ENCODE measurements at regions not wholly inside any gene's neighbourhood (a gene's known extent, or its start where the extent isn't known, plus 50 kb on each side); places are given as distances from the start of the nearest gene placed in this dataset.

GRCh38 chr15:37483779-37484178 lies 383.4 kb upstream of the MEIS2 start:
- no peak for DNase-seq (ENCODE audit: low spot score)

DNA sequence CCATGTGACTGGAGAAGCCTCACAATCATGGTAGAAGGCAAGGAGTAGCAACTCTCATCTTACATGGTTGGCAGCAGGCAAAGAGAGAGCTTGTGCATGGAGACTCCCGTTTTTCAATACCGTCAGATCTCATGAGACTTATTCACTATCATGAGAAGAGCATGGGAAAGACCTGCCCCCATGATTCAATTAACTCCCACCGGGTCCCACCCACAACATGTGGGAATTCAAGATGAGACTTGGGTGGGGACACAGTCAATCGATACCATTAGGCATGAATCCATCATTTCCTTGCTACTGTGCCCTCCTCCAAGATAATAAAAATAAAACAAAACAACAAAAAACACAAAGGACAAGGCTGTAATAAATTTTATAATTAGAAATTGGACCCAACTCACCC lies 384.7 kb upstream of the MEIS2 start:
- H3K4me3 Mint-ChIP-seq (ENCODE audit: unreplicated experiment): no peak overlapping the region
- no peaks in the 10 kb centered on the region for H3K36me3 Mint-ChIP-seq (ENCODE audit: low read depth)
- peaks cover 7% of the 10 kb centered on the region for H3K27me3 Mint-ChIP-seq (ENCODE audit: low read depth)
- no peak for DNase-seq (ENCODE audit: low spot score)
- no peak for TF ChIP-seq CTCF (IDR thresholded peaks at IDR 0.05)
- no peaks in the 10 kb centered on the region for H3K4me1 Mint-ChIP-seq (ENCODE audit: low read depth)
- no peaks in the 10 kb centered on the region for H3K9me3 Mint-ChIP-seq (ENCODE audit: low read depth)
- H3K27ac Mint-ChIP-seq (ENCODE audit: unreplicated experiment): no peak overlapping the region

More at GRCh38 chr15:37483779-37484178, 383.4 kb upstream of the MEIS2 start:
- no peaks in the 10 kb centered on the region for H3K36me3 Mint-ChIP-seq (ENCODE audit: low read depth)
- H3K9me3 Mint-ChIP-seq (ENCODE audit: low read depth): no peaks in the 10 kb centered on the region
- peaks cover 3% of the 10 kb centered on the region for H3K27me3 Mint-ChIP-seq (ENCODE audit: low read depth)
- no peak overlapping the region for H3K27ac Mint-ChIP-seq (ENCODE audit: unreplicated experiment)
- H3K4me1 Mint-ChIP-seq (ENCODE audit: low read depth): no peaks in the 10 kb centered on the region
- H3K4me3 Mint-ChIP-seq (ENCODE audit: unreplicated experiment): no peak overlapping the region
- TF ChIP-seq CTCF (IDR thresholded peaks at IDR 0.05): no peak

DNA sequence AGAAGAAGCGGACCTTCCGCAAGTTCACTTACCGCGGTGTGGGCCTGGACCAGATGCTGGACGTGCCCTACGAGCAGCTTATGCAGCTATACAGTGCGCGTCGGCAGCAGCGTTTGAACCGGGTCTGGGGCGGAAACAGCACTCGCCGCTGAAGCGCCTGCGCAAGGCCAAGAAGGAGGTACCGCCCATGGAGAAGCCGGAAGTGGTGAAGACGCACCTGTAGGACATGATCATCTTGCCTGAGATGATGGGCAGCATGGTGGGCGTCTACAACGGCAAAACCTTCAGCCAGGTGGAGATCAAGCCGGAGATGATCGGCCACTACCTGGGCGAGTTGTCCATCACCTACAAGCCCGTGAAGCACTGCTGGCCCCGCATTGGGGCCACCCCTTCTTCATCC lies 390.4 kb upstream of the MEIS2 start:
- no peak for DNase-seq (ENCODE audit: low spot score)
- Mint-ChIP-seq H3K36me3 (ENCODE audit: low read depth) (no peaks in the 10 kb centered on the region), H3K27me3 (ENCODE audit: low read depth) (peaks cover 4% of the 10 kb centered on the region), H3K9me3 (ENCODE audit: low read depth) (no peaks in the 10 kb centered on the region), H3K27ac (ENCODE audit: unreplicated experiment) (no peak overlapping the region), H3K4me1 (ENCODE audit: low read depth) (no peaks in the 10 kb centered on the region), H3K4me3 (ENCODE audit: unreplicated experiment) (no peak overlapping the region)
- no peak for TF ChIP-seq CTCF (IDR thresholded peaks at IDR 0.05)

GRCh38 chr15:37516621-37517020 lies 416.3 kb upstream of the MEIS2 start:
- Mint-ChIP-seq H3K27me3 (ENCODE audit: low read depth) (peaks cover 7% of the 10 kb centered on the region), H3K4me1 (ENCODE audit: low read depth) (no peaks in the 10 kb centered on the region), H3K27ac (ENCODE audit: unreplicated experiment) (no peak overlapping the region), H3K4me3 (ENCODE audit: unreplicated experiment) (no peak overlapping the region), H3K36me3 (ENCODE audit: low read depth) (no peaks in the 10 kb centered on the region), H3K9me3 (ENCODE audit: low read depth) (no peaks in the 10 kb centered on the region)
- no peak for TF ChIP-seq CTCF (IDR thresholded peaks at IDR 0.05)
- DNase-seq (ENCODE audit: low spot score): no peak

- H3K27me3 Mint-ChIP-seq (ENCODE audit: low read depth): peaks cover 7% of the 10 kb centered on the region
- no peak overlapping the region for H3K27ac Mint-ChIP-seq (ENCODE audit: unreplicated experiment)
- DNase-seq (ENCODE audit: low spot score): no peak
- H3K4me3 Mint-ChIP-seq (ENCODE audit: unreplicated experiment): no peak overlapping the region
- no peaks in the 10 kb centered on the region for H3K36me3 Mint-ChIP-seq (ENCODE audit: low read depth)
- H3K9me3 Mint-ChIP-seq (ENCODE audit: low read depth): peaks cover 2% of the 10 kb centered on the region
- no peak for TF ChIP-seq CTCF (IDR thresholded peaks at IDR 0.05)
- H3K4me1 Mint-ChIP-seq (ENCODE audit: low read depth): no peaks in the 10 kb centered on the region
Measured at GRCh38 chr15:37517191-37517895, 417.0 kb upstream of the MEIS2 start.

Measured in chondrocyte (in vitro differentiated cells).